DMS53 (cell line): ENCODE measurements at regions not wholly inside any gene's neighbourhood (a gene's known extent, or its start where the extent isn't known, plus 50 kb on each side); places are given as distances from the start of the nearest gene placed in this dataset.
A peak's percentile ranks its signal among the peaks of the same experiment; 100 is the strongest.

Experiments used
- DNase-seq: peaks from one replicate; lab custom pipeline; 2025; lab: John Stamatoyannopoulos, UW

GRCh38 chr3:150216866-150217600, 191.1 kb upstream of the TSC22D2 start:
- DNase-seq = no peak

GRCh38 chr3:150216041-150216811, 191.9 kb upstream of the TSC22D2 start:
- no peak for DNase-seq

- DNase-seq = no peak
Measured at GRCh38 chr3:150215616-150216015, 192.5 kb upstream of the TSC22D2 start.

GRCh38 chr3:150213577-150213976, 194.5 kb upstream of the TSC22D2 start:
- no peak for DNase-seq

- DNase-seq = no peak
Measured at GRCh38 chr3:150210461-150211110, 197.5 kb upstream of the TSC22D2 start.

- no peak for DNase-seq
Measured at GRCh38 chr3:150203273-150203672, 204.8 kb upstream of the TSC22D2 start.

- no peak for DNase-seq
Measured at GRCh38 chr3:150202711-150203110, 205.4 kb upstream of the TSC22D2 start.

GRCh38 chr3:150194957-150195356, 213.1 kb upstream of the TSC22D2 start:
- DNase-seq = no peak

GRCh38 chr3:150194513-150194912, 213.6 kb upstream of the TSC22D2 start:
- DNase-seq = no peak

GRCh38 chr3:150184426-150185071, 213.9 kb upstream of the PFN2 start:
- DNase-seq = peak; percentile 49

- peak; percentile 87 for DNase-seq
Measured at GRCh38 chr3:150183678-150184425, 213.2 kb upstream of the PFN2 start.

- peak; percentile 20 for DNase-seq
Measured at GRCh38 chr3:150180334-150180733, 209.6 kb upstream of the PFN2 start.

- no peak for DNase-seq
Measured at GRCh38 chr3:150179330-150179729, 208.6 kb upstream of the PFN2 start.

- no peak for DNase-seq
Measured at GRCh38 chr3:150177673-150178381, 207.1 kb upstream of the PFN2 start.

GRCh38 chr3:150174179-150174578, 203.5 kb upstream of the PFN2 start:
- DNase-seq = no peak

- DNase-seq = no peak
Measured at GRCh38 chr3:150172356-150172755, 201.7 kb upstream of the PFN2 start.

GRCh38 chr3:150170852-150171520, 200.3 kb upstream of the PFN2 start:
- peak; percentile 36 for DNase-seq

GRCh38 chr3:150169330-150169940, 198.7 kb upstream of the PFN2 start:
- peak; percentile 2 for DNase-seq

GRCh38 chr3:150168698-150169097, 198.0 kb upstream of the PFN2 start:
- DNase-seq = no peak
